ENCODE measurements at regions not wholly inside any gene's neighbourhood (a gene's known extent, or its start where the extent isn't known, plus 50 kb on each side); places are given as distances from the start of the nearest gene placed in this dataset.

- TF ChIP-seq CTCF (IDR thresholded peaks at IDR 0.05; ENCODE audit: low read depth, low read length), result no peak
- Histone ChIP-seq H3K27ac (ENCODE audit: low read length) (no peak overlapping the region), H3K79me2 (ENCODE audit: low read length) (no peaks in the 10 kb centered on the region), H3K9me3 (ENCODE audit: insufficient read depth, low read length) (no peaks in the 10 kb centered on the region), H3K36me3 (replicated peaks; ENCODE audit: low read depth, low read length) (no peaks in the 10 kb centered on the region), H3K4me3 (ENCODE audit: low read length) (no peak overlapping the region), H2AFZ (ENCODE audit: low read depth, low read length) (no peak overlapping the region), H3K9ac (ENCODE audit: low read length) (no peak overlapping the region), H3K4me2 (ENCODE audit: low read length) (no peak overlapping the region), H3K4me1 (ENCODE audit: low read length) (no peaks in the 10 kb centered on the region), H4K20me1 (ENCODE audit: insufficient read depth, low read length) (no peaks in the 10 kb centered on the region), H3K27me3 (ENCODE audit: low read depth, low read length) (no peaks in the 10 kb centered on the region)
These were observed 211.2 kb upstream of the DGKB start for GRCh38 chr7:15113752-15114151.

GRCh38 chr7:15105711-15106110 is 203.2 kb upstream of the DGKB start:
- TF ChIP-seq EZH2phosphoT487 (IDR thresholded peaks at IDR 0.05; ENCODE audit: low read depth), result no peak
- TF ChIP-seq CTCF (IDR thresholded peaks at IDR 0.05; ENCODE audit: low read depth, low read length), result no peak
- H3K9me3 ChIP-seq (ENCODE audit: insufficient read depth, low read length), result no peaks in the 10 kb centered on the region
- H3K4me3 ChIP-seq (ENCODE audit: low read length), result no peak overlapping the region
- no peaks in the 10 kb centered on the region for H3K36me3 ChIP-seq (replicated peaks; ENCODE audit: low read depth, low read length)
- no peaks in the 10 kb centered on the region for H3K27me3 ChIP-seq (ENCODE audit: low read depth, low read length)
- no peaks in the 10 kb centered on the region for H4K20me1 ChIP-seq (ENCODE audit: insufficient read depth, low read length)
- no peak overlapping the region for H3K4me2 ChIP-seq (ENCODE audit: low read length)
- no peak overlapping the region for H3K27ac ChIP-seq (ENCODE audit: low read length)
- H3K4me1 ChIP-seq (ENCODE audit: low read length), result no peaks in the 10 kb centered on the region
- H2AFZ ChIP-seq (ENCODE audit: low read depth, low read length), result no peak overlapping the region
- no peaks in the 10 kb centered on the region for H3K79me2 ChIP-seq (ENCODE audit: low read length)
- no peak overlapping the region for H3K9ac ChIP-seq (ENCODE audit: low read length)

GRCh38 chr7:15104411-15105092 is 202.0 kb upstream of the DGKB start:
- H3K79me2 ChIP-seq (ENCODE audit: low read length), result no peaks in the 10 kb centered on the region
- H3K9me3 ChIP-seq (ENCODE audit: insufficient read depth, low read length), result no peaks in the 10 kb centered on the region
- no peak overlapping the region for H3K4me2 ChIP-seq (ENCODE audit: low read length)
- TF ChIP-seq EZH2phosphoT487 (IDR thresholded peaks at IDR 0.05; ENCODE audit: low read depth), result no peak
- no peak for TF ChIP-seq CTCF (IDR thresholded peaks at IDR 0.05; ENCODE audit: low read depth, low read length)
- no peaks in the 10 kb centered on the region for H3K4me1 ChIP-seq (ENCODE audit: low read length)
- H3K9ac ChIP-seq (ENCODE audit: low read length), result no peak overlapping the region
- no peaks in the 10 kb centered on the region for H4K20me1 ChIP-seq (ENCODE audit: insufficient read depth, low read length)
- H3K36me3 ChIP-seq (replicated peaks; ENCODE audit: low read depth, low read length), result no peaks in the 10 kb centered on the region
- H3K27ac ChIP-seq (ENCODE audit: low read length), result no peak overlapping the region
- no peak overlapping the region for H2AFZ ChIP-seq (ENCODE audit: low read depth, low read length)
- no peak overlapping the region for H3K4me3 ChIP-seq (ENCODE audit: low read length)
- no peaks in the 10 kb centered on the region for H3K27me3 ChIP-seq (ENCODE audit: low read depth, low read length)

GRCh38 chr7:15099074-15099473 is 196.5 kb upstream of the DGKB start:
- Histone ChIP-seq H3K36me3 (replicated peaks; ENCODE audit: low read depth, low read length) (no peaks in the 10 kb centered on the region), H3K9ac (ENCODE audit: low read length) (no peak overlapping the region), H3K79me2 (ENCODE audit: low read length) (no peaks in the 10 kb centered on the region), H4K20me1 (ENCODE audit: insufficient read depth, low read length) (no peaks in the 10 kb centered on the region), H3K4me2 (ENCODE audit: low read length) (no peak overlapping the region), H2AFZ (ENCODE audit: low read depth, low read length) (no peak overlapping the region), H3K27ac (ENCODE audit: low read length) (no peak overlapping the region), H3K27me3 (ENCODE audit: low read depth, low read length) (no peaks in the 10 kb centered on the region), H3K9me3 (ENCODE audit: insufficient read depth, low read length) (no peaks in the 10 kb centered on the region), H3K4me1 (ENCODE audit: low read length) (no peaks in the 10 kb centered on the region), H3K4me3 (ENCODE audit: low read length) (no peak overlapping the region)
- no peak for TF ChIP-seq EZH2phosphoT487 (IDR thresholded peaks at IDR 0.05; ENCODE audit: low read depth)
- TF ChIP-seq CTCF (IDR thresholded peaks at IDR 0.05; ENCODE audit: low read depth, low read length), result no peak

Measured in OCI-LY3 (cell line).